ENCODE measurements at regions not wholly inside any gene's neighbourhood (a gene's known extent, or its start where the extent isn't known, plus 50 kb on each side); places are given as distances from the start of the nearest gene placed in this dataset.

DNA sequence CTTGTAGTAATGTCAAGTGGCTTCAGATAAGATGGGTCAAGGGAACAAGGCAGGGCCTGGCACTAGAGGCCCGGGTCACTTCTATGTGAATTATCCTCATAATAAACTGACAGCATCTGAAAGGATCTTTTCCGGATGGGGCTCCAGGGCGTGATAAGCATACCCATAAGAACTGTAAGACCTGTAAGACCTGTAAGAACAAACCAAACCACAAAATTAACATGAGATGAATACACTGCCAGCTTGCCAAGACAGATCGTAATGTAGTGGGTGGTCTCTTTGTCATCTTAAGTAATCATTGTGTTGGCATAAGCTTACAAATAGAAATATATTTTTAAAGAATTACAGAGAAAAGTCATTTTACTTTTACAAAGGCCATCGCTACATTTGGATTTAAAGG lies 334.9 kb downstream of the RFPL4B start:
- DNase-seq (ENCODE audit: low read depth), result peak; percentile 48
- no peak overlapping the region for H3K9ac ChIP-seq (ENCODE audit: low read length)
- no peaks in the 10 kb centered on the region for H4K20me1 ChIP-seq (ENCODE audit: insufficient read depth, low read length)
- peaks cover 4% of the 10 kb centered on the region for H3K4me1 Mint-ChIP-seq (ENCODE audit: low read depth, unreplicated experiment)
- H3K9me3 Mint-ChIP-seq (ENCODE audit: unreplicated experiment), result no peaks in the 10 kb centered on the region
- H3K36me3 Mint-ChIP-seq (ENCODE audit: low read depth, unreplicated experiment), result no peaks in the 10 kb centered on the region
- no peaks in the 10 kb centered on the region for H3K27me3 Mint-ChIP-seq (ENCODE audit: low read depth, unreplicated experiment)
- H2AFZ ChIP-seq (ENCODE audit: low read depth, low read length), result no peak overlapping the region
- H3K27me3 ChIP-seq (ENCODE audit: insufficient read depth, low read length), result no peaks in the 10 kb centered on the region
- H3K36me3 ChIP-seq (ENCODE audit: insufficient read depth, low read length), result no peaks in the 10 kb centered on the region
- no peaks in the 10 kb centered on the region for H3K9me3 ChIP-seq (ENCODE audit: insufficient read depth, low read depth, low read length)
- H3K4me3 Mint-ChIP-seq (ENCODE audit: unreplicated experiment), result no peak overlapping the region
- TF ChIP-seq EZH2 (IDR thresholded peaks at IDR 0.05; ENCODE audit: insufficient read depth, low read length), result no peak
- no peak for TF ChIP-seq CTCF (IDR thresholded peaks at IDR 0.05; ENCODE audit: insufficient read depth, low read depth, low read length)
- H3K4me1 ChIP-seq (ENCODE audit: insufficient read depth, low read length), result peaks cover 4% of the 10 kb centered on the region
- no peak overlapping the region for H3K27ac ChIP-seq (ENCODE audit: low read depth, low read length)
- H3K79me2 ChIP-seq (ENCODE audit: insufficient read depth, low read length), result no peaks in the 10 kb centered on the region
- no peak overlapping the region for H3K4me2 ChIP-seq (ENCODE audit: low read length)
- FAIRE-seq, result no peak
- no peak overlapping the region for H3K27ac Mint-ChIP-seq (ENCODE audit: unreplicated experiment)
- H3K4me3 ChIP-seq (ENCODE audit: insufficient read depth, low read depth, low read length), result no peak overlapping the region

GRCh38 chr6:112683106-112683505 lies 336.0 kb downstream of the RFPL4B start:
- no peak overlapping the region for H3K9ac ChIP-seq (ENCODE audit: low read length)
- no peaks in the 10 kb centered on the region for H4K20me1 ChIP-seq (ENCODE audit: insufficient read depth, low read length)
- H3K4me1 ChIP-seq (ENCODE audit: insufficient read depth, low read length), result peaks cover 4% of the 10 kb centered on the region
- no peaks in the 10 kb centered on the region for H3K27me3 ChIP-seq (ENCODE audit: insufficient read depth, low read length)
- H3K27ac ChIP-seq (ENCODE audit: low read depth, low read length), result no peak overlapping the region
- no peaks in the 10 kb centered on the region for H3K36me3 Mint-ChIP-seq (ENCODE audit: low read depth, unreplicated experiment)
- no peaks in the 10 kb centered on the region for H3K36me3 ChIP-seq (ENCODE audit: insufficient read depth, low read length)
- TF ChIP-seq EZH2 (IDR thresholded peaks at IDR 0.05; ENCODE audit: insufficient read depth, low read length) (no peak), CTCF (IDR thresholded peaks at IDR 0.05; ENCODE audit: insufficient read depth, low read depth, low read length) (no peak)
- DNase-seq (ENCODE audit: low read depth) (no peak), FAIRE-seq (no peak)
- peaks cover 4% of the 10 kb centered on the region for H3K4me1 Mint-ChIP-seq (ENCODE audit: low read depth, unreplicated experiment)
- no peaks in the 10 kb centered on the region for H3K9me3 Mint-ChIP-seq (ENCODE audit: unreplicated experiment)
- no peaks in the 10 kb centered on the region for H3K27me3 Mint-ChIP-seq (ENCODE audit: low read depth, unreplicated experiment)
- no peak overlapping the region for H3K4me3 Mint-ChIP-seq (ENCODE audit: unreplicated experiment)
- no peak overlapping the region for H3K4me2 ChIP-seq (ENCODE audit: low read length)
- H2AFZ ChIP-seq (ENCODE audit: low read depth, low read length), result no peak overlapping the region
- no peaks in the 10 kb centered on the region for H3K9me3 ChIP-seq (ENCODE audit: insufficient read depth, low read depth, low read length)
- no peaks in the 10 kb centered on the region for H3K79me2 ChIP-seq (ENCODE audit: insufficient read depth, low read length)
- H3K4me3 ChIP-seq (ENCODE audit: insufficient read depth, low read depth, low read length), result no peak overlapping the region
- no peak overlapping the region for H3K27ac Mint-ChIP-seq (ENCODE audit: unreplicated experiment)

DNA sequence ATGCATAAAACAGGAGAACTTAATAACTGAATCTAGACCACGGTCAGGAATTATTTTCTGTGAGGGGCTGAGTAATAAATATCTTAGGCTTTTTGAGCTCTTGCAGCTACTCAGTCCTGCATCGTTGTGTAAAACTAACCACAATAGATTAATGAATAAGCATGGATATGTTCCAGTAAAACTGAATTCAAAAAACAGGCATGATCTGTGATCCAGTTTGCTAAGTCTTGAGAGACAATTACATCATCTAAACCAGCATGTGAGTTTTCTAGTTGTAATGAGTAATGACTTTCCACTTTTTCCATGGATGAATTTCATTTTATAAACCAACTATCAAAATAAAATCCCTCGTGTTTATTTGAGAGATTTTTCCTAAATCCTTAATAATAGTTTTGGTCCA lies 336.8 kb downstream of the RFPL4B start:
- H3K27ac Mint-ChIP-seq (ENCODE audit: unreplicated experiment), result peak overlapping the region; percentile 92

More for the DNA sequence above, 336.8 kb downstream of the RFPL4B start:
- Histone ChIP-seq H2AFZ (ENCODE audit: low read depth, low read length) (no peak overlapping the region), H3K79me2 (ENCODE audit: insufficient read depth, low read length) (no peaks in the 10 kb centered on the region), H3K9me3 (ENCODE audit: insufficient read depth, low read depth, low read length) (no peaks in the 10 kb centered on the region), H3K4me3 (ENCODE audit: insufficient read depth, low read depth, low read length) (no peak overlapping the region), H3K9ac (ENCODE audit: low read length) (no peak overlapping the region), H3K27me3 (ENCODE audit: insufficient read depth, low read length) (no peaks in the 10 kb centered on the region), H3K27ac (ENCODE audit: low read depth, low read length) (no peak overlapping the region), H4K20me1 (ENCODE audit: insufficient read depth, low read length) (no peaks in the 10 kb centered on the region), H3K4me2 (ENCODE audit: low read length) (peak overlapping the region; percentile 2), H3K4me1 (ENCODE audit: insufficient read depth, low read length) (peaks cover 4% of the 10 kb centered on the region), H3K36me3 (ENCODE audit: insufficient read depth, low read length) (no peaks in the 10 kb centered on the region)
- Mint-ChIP-seq H3K9me3 (ENCODE audit: unreplicated experiment) (no peaks in the 10 kb centered on the region), H3K4me3 (ENCODE audit: unreplicated experiment) (no peak overlapping the region), H3K36me3 (ENCODE audit: low read depth, unreplicated experiment) (no peaks in the 10 kb centered on the region), H3K27me3 (ENCODE audit: low read depth, unreplicated experiment) (no peaks in the 10 kb centered on the region), H3K4me1 (ENCODE audit: low read depth, unreplicated experiment) (peaks cover 4% of the 10 kb centered on the region)
- no peak for TF ChIP-seq EZH2 (IDR thresholded peaks at IDR 0.05; ENCODE audit: insufficient read depth, low read length)
- TF ChIP-seq CTCF (IDR thresholded peaks at IDR 0.05; ENCODE audit: insufficient read depth, low read depth, low read length), result no peak
- DNase-seq (ENCODE audit: low read depth) (peak; percentile 97), FAIRE-seq (peak; percentile 90)
